NCI-H1105 treated with DMSO at 0.1 percent for 48 hours (cell line): ENCODE measurements at regions not wholly inside any gene's neighbourhood (a gene's known extent, or its start where the extent isn't known, plus 50 kb on each side); places are given as distances from the start of the nearest gene placed in this dataset.

Experiments used
- DNase-seq: peaks from one replicate; lab custom pipeline; 2025; lab: John Stamatoyannopoulos, UW

DNA sequence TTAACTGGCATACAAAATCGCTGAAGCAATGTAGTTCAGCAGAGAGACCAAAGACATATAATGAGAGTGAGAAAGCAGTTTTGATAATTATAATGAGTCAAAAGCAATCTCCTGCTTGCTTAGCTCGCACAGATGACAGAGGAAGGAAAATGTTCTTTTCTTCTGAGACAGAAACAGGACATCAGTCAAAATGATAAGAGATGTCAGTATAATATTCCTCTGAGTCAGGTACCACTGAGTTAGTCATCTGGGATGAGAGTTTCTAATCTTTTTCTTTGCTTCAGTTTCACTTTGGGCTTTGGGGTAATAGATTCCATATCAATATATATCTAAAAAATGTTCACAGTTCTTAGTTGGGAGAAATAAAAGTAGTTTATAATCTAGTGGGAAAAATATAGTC is 387.2 kb downstream of the PCDH7 start:
- no peak for DNase-seq

DNA sequence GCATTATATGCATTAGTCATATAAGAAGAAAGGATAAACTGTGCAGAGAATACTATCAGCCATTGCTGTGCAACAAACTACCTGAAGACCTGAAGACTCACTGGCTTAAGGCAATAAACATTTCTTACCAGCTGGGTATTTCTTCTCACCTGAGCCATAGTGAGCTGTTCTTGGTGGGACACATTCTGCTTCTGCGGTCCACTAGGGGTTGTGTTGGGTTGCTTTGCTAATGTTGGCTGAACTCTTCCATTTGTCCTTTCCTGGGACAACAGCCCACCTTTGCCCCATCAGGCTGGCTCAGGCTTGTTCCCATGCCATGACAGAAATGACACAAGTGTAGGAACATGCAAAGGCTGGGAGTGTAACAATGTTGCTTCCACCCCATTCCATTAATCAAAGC is 388.6 kb downstream of the PCDH7 start:
- no peak for DNase-seq

DNA sequence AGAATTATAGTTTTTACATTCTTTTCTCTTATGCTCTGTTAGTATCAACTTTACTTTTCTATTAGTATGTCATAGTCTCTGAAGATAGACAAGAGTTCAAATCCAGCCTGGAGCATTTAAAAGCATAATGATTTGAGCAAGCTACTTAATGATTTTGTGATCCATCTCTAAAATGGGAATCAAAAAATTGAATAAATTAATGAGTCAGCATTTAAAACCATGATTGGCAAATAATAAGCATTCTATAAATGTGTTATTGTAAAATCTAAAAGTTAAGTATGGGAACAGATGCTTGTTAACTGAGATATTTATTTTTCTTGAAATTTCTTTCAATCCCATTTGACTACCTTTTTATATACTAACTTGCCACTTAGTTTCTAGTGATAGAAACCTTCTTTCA is 391.6 kb downstream of the PCDH7 start:
- no peak for DNase-seq

GRCh38 chr4:31114816-31115215 is 394.6 kb downstream of the PCDH7 start:
- no peak for DNase-seq

DNA sequence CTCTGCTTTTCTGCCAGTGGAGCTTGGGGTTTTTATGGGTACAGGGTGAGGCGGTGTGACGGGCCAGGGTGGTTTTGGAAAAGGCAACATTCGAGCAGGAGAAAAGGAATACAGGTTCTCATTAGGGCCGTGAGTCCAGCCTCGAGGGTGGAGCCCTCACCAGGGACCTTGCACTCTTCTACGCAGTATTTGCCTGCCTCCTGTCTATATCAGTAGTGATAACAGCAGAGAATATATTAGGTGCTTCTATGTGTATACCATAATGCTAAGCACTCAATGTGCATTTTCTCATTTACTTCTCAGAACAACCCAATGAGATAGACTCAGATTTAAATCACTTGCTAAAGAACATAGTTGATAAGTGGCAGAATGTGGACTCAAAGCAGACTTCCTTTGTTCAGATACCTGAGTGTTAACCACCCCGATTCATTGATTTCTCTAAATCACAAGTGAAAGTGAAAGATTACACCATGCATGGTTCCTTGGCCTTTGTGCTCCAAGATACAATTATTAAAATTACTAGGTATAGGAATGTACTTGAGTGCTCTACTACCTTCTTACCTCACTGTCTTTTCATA is 403.9 kb downstream of the PCDH7 start:
- no peak for DNase-seq

- no peak for DNase-seq
Observed at GRCh38 chr4:31125061-31125460, 404.9 kb downstream of the PCDH7 start.

DNA sequence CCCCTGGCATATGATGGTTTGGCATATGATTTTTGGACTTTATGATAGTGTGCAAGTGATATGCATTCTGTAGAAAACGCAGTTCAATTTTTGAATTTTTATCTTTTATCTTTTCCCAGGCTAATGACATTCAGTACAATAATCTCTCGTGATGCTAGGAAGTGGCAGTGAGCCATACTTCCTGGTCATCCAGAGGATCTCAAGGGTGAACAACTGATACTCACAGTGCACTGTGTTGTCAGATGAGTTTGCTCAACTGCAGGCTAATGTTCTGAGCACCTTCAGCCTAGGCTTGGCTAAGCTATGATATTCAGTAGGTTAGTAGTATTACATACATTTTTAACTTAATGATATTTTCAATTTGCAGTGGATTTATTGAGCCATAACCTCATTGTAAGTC is 405.3 kb downstream of the PCDH7 start:
- no peak for DNase-seq

DNA sequence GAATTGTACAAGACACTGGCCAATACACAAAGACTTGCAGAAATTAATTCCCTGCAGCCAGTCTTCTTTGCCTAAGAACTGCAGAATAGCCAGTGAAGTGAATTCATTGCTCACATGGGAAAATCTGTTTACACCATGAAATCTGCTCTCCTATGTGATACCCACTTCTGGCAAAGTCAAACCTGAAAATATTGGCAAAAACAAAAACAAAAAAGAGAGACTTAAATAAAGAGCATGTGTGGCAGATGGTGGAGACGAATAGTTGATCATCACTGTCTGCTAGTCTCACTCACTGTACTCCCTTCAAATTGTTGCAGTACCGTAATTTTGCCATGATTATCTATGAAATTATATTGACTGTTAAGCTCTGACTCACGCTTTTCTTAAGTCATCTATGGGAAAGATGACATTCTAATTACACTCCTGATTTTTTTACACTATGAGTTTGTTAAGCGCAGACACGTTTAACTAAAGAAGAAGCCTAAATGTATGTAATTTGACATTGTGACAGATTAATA is 406.8 kb downstream of the PCDH7 start:
- no peak for DNase-seq

DNA sequence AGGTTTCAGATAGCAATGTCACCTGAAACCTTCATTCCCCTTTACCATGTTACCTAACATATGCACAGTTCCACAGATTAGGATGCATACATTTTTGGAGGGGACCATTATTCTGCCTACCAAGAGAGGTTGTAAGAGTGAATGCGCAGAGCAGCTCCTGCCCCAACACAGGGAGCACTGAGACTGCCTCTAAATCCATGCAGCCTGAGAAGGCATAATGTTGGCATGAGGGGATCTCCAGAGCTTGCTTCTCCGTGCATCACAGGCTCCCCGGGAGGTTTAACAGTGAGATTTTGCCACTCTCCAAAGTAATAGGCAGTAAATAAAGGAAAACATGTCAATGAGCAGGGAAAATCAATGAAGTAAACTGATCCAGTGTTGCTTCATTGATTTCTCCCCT is 410.8 kb downstream of the PCDH7 start:
- DNase-seq, result no peak

DNA sequence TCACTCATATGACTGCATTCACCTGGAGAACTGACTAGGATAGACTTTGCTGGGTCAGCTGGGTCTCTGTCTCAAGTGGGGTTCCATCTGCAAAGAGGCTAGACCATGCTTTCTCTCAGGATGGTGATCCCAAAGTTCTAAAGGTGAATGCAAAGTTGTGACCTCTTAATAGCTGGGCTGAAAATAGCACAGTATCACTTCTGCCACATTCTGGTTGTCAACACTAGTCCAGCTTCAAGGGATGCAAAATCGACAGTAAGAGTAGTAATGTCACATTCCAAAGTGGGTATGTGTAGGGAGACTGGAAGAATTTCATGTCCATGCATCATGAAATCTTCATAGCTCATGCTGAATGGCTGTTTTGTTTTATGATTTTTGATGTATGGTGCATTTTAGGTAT is 414.6 kb downstream of the PCDH7 start:
- DNase-seq, result no peak

- no peak for DNase-seq
Observed at GRCh38 chr4:31139767-31140166, 419.6 kb downstream of the PCDH7 start.

DNA sequence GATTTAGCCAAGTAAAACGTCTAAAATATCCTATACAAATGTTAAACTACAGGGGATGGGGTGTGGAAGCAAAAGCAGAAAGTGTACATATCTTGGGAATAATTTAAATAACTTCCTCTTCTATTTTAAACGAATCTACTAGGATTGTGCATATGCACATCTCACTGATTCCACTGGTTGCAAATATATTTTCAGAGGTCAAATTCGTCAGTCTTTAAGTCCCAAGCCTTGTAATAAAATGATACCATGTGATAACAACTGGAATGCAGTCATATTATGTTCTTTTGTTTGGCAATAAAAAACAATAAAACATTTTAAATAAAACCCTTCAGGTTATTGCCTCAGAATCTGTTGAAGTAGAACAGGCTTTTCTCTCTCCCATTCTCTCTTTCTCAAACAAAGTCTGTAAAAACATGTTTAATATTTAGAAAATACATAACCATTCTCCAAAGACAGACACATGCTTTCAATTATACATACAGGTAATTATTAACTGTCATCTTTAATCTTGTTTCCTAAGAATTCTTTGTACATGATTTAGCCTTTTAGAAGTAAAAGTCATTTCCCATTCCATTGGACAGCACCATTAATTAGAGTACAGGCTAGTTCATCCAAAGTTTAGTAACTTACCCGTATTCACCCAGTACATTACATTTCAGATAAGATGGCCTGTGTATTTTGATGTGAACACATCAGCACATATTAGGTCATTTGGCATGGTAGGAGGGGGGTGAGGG is 421.1 kb downstream of the PCDH7 start:
- DNase-seq, result no peak

DNA sequence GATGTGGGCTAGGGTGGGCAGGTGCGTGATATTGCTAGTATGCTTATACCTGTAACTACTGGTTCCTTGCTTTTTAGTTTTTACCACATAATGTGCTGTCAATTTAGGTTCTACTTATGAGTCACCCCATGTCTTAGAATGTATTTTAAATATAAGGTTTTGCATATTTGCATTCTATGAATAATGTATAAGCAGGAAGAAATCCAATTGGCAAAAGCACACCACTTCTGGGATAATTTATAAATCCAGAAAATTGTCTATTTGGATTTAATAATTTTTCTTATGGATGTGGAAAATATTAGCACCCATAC is 421.6 kb downstream of the PCDH7 start:
- DNase-seq, result no peak

GRCh38 chr4:31146366-31146765 is 426.2 kb downstream of the PCDH7 start:
- DNase-seq, result no peak

DNA sequence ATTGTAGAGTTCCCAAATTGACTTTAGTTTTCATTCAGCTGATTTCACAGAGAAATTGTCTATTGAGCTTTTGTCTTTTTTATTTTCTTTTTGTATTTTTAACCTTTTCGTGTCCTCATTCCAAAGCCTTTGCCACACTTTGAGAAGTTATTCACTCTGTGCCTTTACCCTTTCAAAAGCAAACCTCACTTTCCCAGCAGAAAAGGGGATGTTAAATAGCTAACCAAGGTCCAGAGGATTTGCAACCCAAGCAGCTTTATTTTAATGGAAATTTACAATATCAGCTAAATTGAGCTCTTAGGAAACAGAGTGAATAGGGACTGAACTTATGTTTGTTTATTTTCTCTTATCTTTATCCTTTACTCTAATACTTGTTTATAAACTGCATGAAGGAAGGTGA is 428.8 kb downstream of the PCDH7 start:
- no peak for DNase-seq

DNA sequence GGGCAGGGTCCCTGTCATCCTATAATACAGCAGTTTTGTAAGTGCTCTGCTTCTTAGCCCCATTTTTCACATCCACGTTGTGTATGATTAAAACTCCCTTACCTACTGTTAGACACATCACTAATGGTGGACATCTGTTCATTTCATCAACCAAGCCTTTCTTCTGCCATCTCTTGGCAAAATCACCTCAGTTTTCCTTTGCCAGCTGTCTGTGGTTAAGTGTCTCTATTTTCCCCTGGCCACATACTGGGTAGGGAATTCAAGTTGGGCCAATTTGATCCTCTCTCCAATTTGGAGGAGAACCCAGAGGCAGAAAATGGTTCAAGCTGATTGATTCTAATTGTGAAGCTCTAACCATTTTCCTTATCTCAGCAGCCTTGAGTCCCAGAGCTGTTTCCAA is 436.1 kb downstream of the PCDH7 start:
- no peak for DNase-seq

DNA sequence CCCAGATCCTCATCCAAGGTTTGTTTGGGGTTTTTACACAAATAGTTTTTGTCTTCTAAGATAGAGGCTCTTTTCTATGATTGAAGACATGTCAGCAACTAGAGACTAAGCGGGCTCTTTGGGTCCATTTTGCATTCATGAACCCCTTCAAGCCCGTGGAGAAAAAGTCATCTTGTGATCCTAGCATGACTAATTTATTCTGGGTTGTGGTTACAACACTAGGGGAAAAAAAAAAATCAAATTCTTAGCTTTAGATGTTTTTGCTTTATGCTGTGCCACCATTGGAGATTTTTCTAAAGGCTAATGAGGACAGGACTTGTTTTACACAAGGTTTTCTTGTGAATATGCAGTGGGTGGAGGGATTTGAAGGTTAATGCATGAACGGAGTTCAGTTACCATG is 440.0 kb downstream of the PCDH7 start:
- no peak for DNase-seq

- no peak for DNase-seq
Observed at GRCh38 chr4:31169846-31170245, 449.7 kb downstream of the PCDH7 start.

- DNase-seq, result no peak
Observed at GRCh38 chr4:31171362-31171761, 451.2 kb downstream of the PCDH7 start.

DNA sequence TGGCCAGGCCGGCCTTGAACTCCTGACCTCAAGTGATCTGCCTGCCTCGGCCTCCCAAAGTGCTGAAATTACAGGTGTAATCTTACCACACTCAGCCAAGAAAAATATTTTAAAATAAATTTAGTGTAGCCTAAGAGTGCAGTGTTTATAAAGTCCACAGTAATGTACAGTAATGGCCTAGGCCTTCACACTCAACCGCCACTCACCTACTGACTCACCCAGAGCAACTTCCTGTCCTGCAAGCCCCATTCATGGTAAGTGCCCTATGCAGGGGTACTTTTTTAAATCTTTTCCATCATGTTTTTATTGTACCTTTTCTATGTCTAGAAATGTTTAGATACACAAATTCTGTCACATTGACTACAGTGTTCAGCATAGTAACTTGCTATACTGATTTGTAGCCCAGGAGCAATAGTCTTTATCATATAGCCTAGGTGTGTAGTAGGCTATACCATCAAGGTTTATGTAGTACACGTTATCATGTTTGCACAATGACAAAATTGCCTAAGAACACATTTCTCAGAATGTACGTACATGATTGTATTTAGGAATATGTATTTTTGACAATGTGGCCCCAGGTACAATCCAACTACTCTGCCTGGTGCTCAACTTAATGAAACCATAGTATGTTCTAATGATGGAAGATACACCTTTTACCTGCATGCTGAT is 455.2 kb downstream of the PCDH7 start:
- DNase-seq, result no peak

- DNase-seq, result no peak
Observed at GRCh38 chr4:31183256-31183655, 463.1 kb downstream of the PCDH7 start.

GRCh38 chr4:31185014-31185585 is 464.9 kb downstream of the PCDH7 start:
- no peak for DNase-seq

DNA sequence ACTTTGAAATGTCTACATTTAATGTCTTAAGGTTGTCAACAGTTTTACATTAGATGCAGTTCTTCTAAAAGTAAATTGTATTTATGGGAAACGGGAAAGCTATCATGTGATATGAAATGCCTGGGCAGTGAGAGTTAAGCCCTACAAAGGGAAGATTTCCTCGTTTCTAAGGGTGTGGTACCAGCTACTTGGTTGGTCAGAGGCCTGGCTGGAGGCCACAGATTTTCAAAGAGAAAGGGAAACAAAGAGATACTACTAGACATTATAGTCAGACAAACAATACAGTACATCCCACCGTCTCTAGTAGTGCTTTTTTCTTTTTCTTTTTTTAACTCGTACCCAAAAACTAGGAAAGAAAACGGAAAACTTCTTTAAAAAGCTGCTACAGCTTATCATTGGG is 467.8 kb downstream of the PCDH7 start:
- no peak for DNase-seq
